A673 (cell line): ENCODE measurements at regions not wholly inside any gene's neighbourhood (a gene's known extent, or its start where the extent isn't known, plus 50 kb on each side); places are given as distances from the start of the nearest gene placed in this dataset.

Source experiments
- BruUV-seq: library from RNA; stranded (reverse); fragments of 400-500 nt; replicated peaks from 2 replicates; lab custom pipeline; 2021; lab: Mats Ljungman, UMichigan
- CTCF ChIA-PET: fragments of 300-600 bp; sonication (Branson Sonifier 250); formaldehyde crosslinking; loops from one replicate; lab custom pipeline; 2022; ENCODE audit warnings: antibody characterized with exemption; lab: Charles Lee
- POLR2A ChIA-PET: fragments of 300-600 bp; sonication (Branson Sonifier 250); formaldehyde crosslinking; loops from one replicate; lab custom pipeline; 2022; ENCODE audit warnings: antibody characterized with exemption; ENCODE audit not compliant: low non-redundant PET; lab: Charles Lee
- DNase-seq: peaks from one replicate; pipeline ENCODE4 v3.0.0-alpha.2; 2015; ENCODE audit warnings: low spot score
- H3K27ac ChIP-seq: fragments of 200-600 bp; sonication (generic); 2 replicates; pipeline ENCODE4 v1.5.1; 2016; ENCODE audit warnings: mixed run types, low read depth, mild to moderate bottlenecking, mixed read lengths, antibody characterized with exemption, low read length; ENCODE audit not compliant: poor library complexity, severe bottlenecking
- H3K27me3 ChIP-seq: fragments of 200-600 bp; sonication (generic); replicated peaks from 2 replicates; pipeline ENCODE4 v1.6.1; 2017; ENCODE audit warnings: mixed run types, low read depth, mild to moderate bottlenecking, mixed read lengths, antibody characterized with exemption, low read length; ENCODE audit not compliant: insufficient read depth, poor library complexity
- H3K36me3 ChIP-seq: fragments of 200-600 bp; sonication (generic); 2 replicates; pipeline ENCODE4 v1.6.1; 2016; ENCODE audit warnings: mixed run types, mild to moderate bottlenecking, mixed read lengths, antibody characterized with exemption, low read length; ENCODE audit not compliant: insufficient read depth, poor library complexity, severe bottlenecking
- H3K4me1 ChIP-seq: fragments of 200-600 bp; sonication (generic); 2 replicates; pipeline ENCODE4 v1.6.1; 2017; ENCODE audit warnings: mixed run types, mild to moderate bottlenecking, mixed read lengths, antibody characterized with exemption, low read length; ENCODE audit not compliant: insufficient read depth, poor library complexity, severe bottlenecking
- H3K4me3 ChIP-seq: fragments of 200-600 bp; sonication (generic); 2 replicates; pipeline ENCODE4 v1.5.1; 2016; ENCODE audit warnings: low read depth, mixed run types, mild to moderate bottlenecking, mixed read lengths, low read length; ENCODE audit not compliant: poor library complexity, severe bottlenecking
- H3K9me3 ChIP-seq: fragments of 200-600 bp; sonication (generic); 2 replicates; pipeline ENCODE4 v1.6.1; 2016; ENCODE audit warnings: mixed run types, low read depth, mild to moderate bottlenecking, mixed read lengths, antibody characterized with exemption, low read length; ENCODE audit not compliant: poor library complexity, severe bottlenecking
- EZH2 ChIP-seq: fragments of 200-600 bp; sonication (generic); IDR thresholded peaks from 2 replicates; pipeline ENCODE4 v1.6.1; 2017; ENCODE audit warnings: borderline replicate concordance, low read depth, mild to moderate bottlenecking, mixed read lengths, antibody characterized with exemption, low read length; ENCODE audit not compliant: poor library complexity, severe bottlenecking
- intact Hi-C: fragments of 100-400 bp; cut with micrococcal nuclease; formaldehyde crosslinking; loops from one replicate; pipeline ENCODE4 v1.10.0; 2022; ENCODE audit not compliant: unreplicated experiment
- TF ChIP-seq, protein P1 (sequence below): fragments of 300-800, 200-600 bp; sonication (generic); conservative IDR thresholded peaks from 2 replicates; pipeline ENCODE4 v1.5.1; 2017; ENCODE audit warnings: low read depth, mild to moderate bottlenecking, antibody characterized with exemption, low read length, moderate library complexity, mixed read lengths

GRCh38 chr12:83199069-83199468 is 512.4 kb downstream of the TMTC2 start:
- no TSS peak for BruUV-seq
- no peak overlapping the region for H3K4me3 ChIP-seq
- ChIA-PET POLR2A (no interaction called here), CTCF (no interaction called here)
- H3K4me1 ChIP-seq: no peaks in the 10 kb centered on the region
- no peaks in the 10 kb centered on the region for H3K9me3 ChIP-seq
- no peak for DNase-seq
- TF ChIP-seq EZH2: no peak
- TF ChIP-seq, protein P1, sequence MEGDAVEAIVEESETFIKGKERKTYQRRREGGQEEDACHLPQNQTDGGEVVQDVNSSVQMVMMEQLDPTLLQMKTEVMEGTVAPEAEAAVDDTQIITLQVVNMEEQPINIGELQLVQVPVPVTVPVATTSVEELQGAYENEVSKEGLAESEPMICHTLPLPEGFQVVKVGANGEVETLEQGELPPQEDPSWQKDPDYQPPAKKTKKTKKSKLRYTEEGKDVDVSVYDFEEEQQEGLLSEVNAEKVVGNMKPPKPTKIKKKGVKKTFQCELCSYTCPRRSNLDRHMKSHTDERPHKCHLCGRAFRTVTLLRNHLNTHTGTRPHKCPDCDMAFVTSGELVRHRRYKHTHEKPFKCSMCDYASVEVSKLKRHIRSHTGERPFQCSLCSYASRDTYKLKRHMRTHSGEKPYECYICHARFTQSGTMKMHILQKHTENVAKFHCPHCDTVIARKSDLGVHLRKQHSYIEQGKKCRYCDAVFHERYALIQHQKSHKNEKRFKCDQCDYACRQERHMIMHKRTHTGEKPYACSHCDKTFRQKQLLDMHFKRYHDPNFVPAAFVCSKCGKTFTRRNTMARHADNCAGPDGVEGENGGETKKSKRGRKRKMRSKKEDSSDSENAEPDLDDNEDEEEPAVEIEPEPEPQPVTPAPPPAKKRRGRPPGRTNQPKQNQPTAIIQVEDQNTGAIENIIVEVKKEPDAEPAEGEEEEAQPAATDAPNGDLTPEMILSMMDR: no peak
- intact Hi-C loops: no loop called here
- H3K27me3 ChIP-seq: no peaks in the 10 kb centered on the region
- H3K36me3 ChIP-seq: no peaks in the 10 kb centered on the region
- no peak overlapping the region for H3K27ac ChIP-seq

- no peaks in the 10 kb centered on the region for H3K9me3 ChIP-seq
- ChIA-PET POLR2A (no interaction called here), CTCF (no interaction called here)
- no TSS peak for BruUV-seq
- H3K27ac ChIP-seq: no peak overlapping the region
- DNase-seq: no peak
- no peaks in the 10 kb centered on the region for H3K4me1 ChIP-seq
- no peaks in the 10 kb centered on the region for H3K27me3 ChIP-seq
- no peak for TF ChIP-seq EZH2
- TF ChIP-seq, protein P1: no peak
- H3K4me3 ChIP-seq: no peak overlapping the region
- intact Hi-C loops: no loop called here
- H3K36me3 ChIP-seq: no peaks in the 10 kb centered on the region
These were observed 511.7 kb downstream of the TMTC2 start for GRCh38 chr12:83198291-83199015.

DNA sequence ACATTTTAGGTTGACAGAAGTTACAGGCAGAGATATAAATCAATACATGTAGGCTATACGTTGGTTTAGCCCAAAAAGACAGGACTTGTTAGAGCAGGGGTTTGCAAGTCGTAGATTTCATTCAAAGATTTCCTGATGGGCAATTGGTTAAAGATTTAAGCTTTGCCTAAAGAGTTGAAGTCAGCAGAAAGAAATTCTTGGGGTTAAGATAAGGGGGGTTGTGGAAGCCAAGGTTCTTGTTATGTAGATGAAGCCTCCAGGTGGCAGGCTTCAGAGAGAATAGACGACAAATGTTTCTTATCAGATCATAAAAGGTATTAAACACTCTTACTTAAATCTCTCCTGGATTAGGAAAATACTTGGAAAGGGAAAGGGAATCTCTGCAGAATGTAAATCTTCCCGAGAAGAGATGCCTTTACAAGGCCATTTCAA is 510.8 kb downstream of the TMTC2 start:
- Histone ChIP-seq H3K27ac (no peak overlapping the region), H3K4me3 (no peak overlapping the region), H3K9me3 (no peaks in the 10 kb centered on the region), H3K4me1 (no peaks in the 10 kb centered on the region), H3K36me3 (no peaks in the 10 kb centered on the region), H3K27me3 (no peaks in the 10 kb centered on the region)
- intact Hi-C loops: no loop called here
- BruUV-seq: no TSS peak
- TF ChIP-seq, protein P1: no peak
- TF ChIP-seq EZH2: no peak
- CTCF ChIA-PET: no interaction called here
- POLR2A ChIA-PET: no interaction called here
- DNase-seq: no peak
